ENCODE measurements at regions not wholly inside any gene's neighbourhood (a gene's known extent, or its start where the extent isn't known, plus 50 kb on each side); places are given as distances from the start of the nearest gene placed in this dataset.

DNA sequence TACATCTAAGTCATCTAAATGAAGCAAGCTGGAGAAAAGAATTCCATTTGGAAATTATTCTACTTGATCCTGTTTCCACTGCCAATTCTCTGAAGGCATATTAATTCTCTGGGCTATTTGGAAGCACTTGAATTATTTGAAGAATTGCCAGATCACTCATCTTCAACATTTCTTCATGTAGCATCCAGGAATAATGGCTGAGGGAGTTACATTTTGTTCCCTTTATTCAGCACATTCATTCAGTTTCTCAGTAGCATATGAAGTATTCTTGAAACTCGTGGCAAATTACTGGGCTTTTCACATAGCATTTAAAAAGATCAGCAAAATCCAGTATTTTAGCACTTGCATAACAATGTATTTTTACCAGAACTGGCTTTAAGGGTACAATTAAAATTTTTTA, 127.1 kb upstream of the VIPR2 start:
- TF ChIP-seq, protein P1, sequence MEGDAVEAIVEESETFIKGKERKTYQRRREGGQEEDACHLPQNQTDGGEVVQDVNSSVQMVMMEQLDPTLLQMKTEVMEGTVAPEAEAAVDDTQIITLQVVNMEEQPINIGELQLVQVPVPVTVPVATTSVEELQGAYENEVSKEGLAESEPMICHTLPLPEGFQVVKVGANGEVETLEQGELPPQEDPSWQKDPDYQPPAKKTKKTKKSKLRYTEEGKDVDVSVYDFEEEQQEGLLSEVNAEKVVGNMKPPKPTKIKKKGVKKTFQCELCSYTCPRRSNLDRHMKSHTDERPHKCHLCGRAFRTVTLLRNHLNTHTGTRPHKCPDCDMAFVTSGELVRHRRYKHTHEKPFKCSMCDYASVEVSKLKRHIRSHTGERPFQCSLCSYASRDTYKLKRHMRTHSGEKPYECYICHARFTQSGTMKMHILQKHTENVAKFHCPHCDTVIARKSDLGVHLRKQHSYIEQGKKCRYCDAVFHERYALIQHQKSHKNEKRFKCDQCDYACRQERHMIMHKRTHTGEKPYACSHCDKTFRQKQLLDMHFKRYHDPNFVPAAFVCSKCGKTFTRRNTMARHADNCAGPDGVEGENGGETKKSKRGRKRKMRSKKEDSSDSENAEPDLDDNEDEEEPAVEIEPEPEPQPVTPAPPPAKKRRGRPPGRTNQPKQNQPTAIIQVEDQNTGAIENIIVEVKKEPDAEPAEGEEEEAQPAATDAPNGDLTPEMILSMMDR (IDR thresholded peaks at IDR 0.05; ENCODE audit: unreplicated experiment) = no peak
- no peak for DNase-seq
- Mint-ChIP-seq H3K4me1 (ENCODE audit: low read depth, unreplicated experiment) (no peaks in the 10 kb centered on the region), H3K4me3 (ENCODE audit: low read depth, unreplicated experiment) (no peak overlapping the region), H3K27me3 (ENCODE audit: unreplicated experiment) (no peaks in the 10 kb centered on the region), H3K9me3 (ENCODE audit: low read depth, unreplicated experiment) (peaks cover 17% of the 10 kb centered on the region), H3K36me3 (ENCODE audit: insufficient read depth, unreplicated experiment) (no peaks in the 10 kb centered on the region), H3K27ac (ENCODE audit: unreplicated experiment) (no peak overlapping the region)
- CTCF ChIA-PET = no interaction called here
- intact Hi-C loops (cut with micrococcal nuclease; ENCODE audit: unreplicated experiment) = no loop called here
- BruUV-seq (replicated peaks) = no TSS peak

DNA sequence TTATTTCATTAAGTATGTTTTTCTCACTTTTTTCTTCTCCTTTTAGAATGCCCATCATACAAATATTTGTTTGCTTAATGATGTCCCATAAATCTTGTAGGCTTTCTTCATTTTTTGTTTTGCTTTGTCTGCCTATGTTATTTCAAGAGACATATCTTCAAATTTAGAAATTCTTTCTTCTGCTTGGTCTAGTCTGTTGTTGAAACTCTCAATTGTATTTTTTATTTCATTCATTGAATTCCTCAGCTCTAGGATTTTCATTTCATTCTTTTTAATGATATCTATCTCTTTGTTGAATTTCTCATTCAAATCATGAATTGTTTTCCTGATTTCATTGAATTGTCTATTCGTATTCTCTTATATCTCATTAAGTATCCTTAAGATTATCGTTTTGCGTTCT, 125.1 kb upstream of the VIPR2 start:
- CTCF ChIA-PET = no interaction called here
- BruUV-seq (replicated peaks) = no TSS peak
- no peak overlapping the region for H3K4me3 Mint-ChIP-seq (ENCODE audit: low read depth, unreplicated experiment)
- H3K27me3 Mint-ChIP-seq (ENCODE audit: unreplicated experiment) = no peaks in the 10 kb centered on the region
- H3K27ac Mint-ChIP-seq (ENCODE audit: unreplicated experiment) = no peak overlapping the region
- no peaks in the 10 kb centered on the region for H3K4me1 Mint-ChIP-seq (ENCODE audit: low read depth, unreplicated experiment)
- H3K36me3 Mint-ChIP-seq (ENCODE audit: insufficient read depth, unreplicated experiment) = no peaks in the 10 kb centered on the region
- intact Hi-C loops (cut with micrococcal nuclease; ENCODE audit: unreplicated experiment) = no loop called here
- TF ChIP-seq, protein P1 (IDR thresholded peaks at IDR 0.05; ENCODE audit: unreplicated experiment) = no peak
- peaks cover 10% of the 10 kb centered on the region for H3K9me3 Mint-ChIP-seq (ENCODE audit: low read depth, unreplicated experiment)
- DNase-seq = no peak

DNA sequence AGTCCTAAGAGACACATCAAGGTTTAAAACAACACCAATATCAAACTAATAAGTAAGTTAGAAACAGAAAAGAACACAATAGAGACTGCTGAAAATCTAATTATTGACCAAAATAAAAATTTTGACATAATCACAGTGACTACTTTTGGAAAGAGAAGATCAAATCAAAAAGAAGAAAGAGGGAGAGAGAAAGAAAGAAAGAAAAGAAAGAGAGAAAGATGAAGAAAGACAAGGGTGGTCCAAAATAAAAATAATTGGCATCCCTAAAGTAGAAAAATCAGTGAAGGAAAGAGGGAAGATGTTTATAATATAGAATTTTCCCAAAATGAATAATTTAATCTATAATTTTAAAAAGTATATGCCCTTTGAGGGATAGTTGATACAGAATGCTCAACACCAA, 118.8 kb upstream of the VIPR2 start:
- Mint-ChIP-seq H3K9me3 (ENCODE audit: low read depth, unreplicated experiment) (peaks cover 20% of the 10 kb centered on the region), H3K36me3 (ENCODE audit: insufficient read depth, unreplicated experiment) (no peaks in the 10 kb centered on the region), H3K4me3 (ENCODE audit: low read depth, unreplicated experiment) (no peak overlapping the region), H3K27ac (ENCODE audit: unreplicated experiment) (no peak overlapping the region), H3K27me3 (ENCODE audit: unreplicated experiment) (no peaks in the 10 kb centered on the region), H3K4me1 (ENCODE audit: low read depth, unreplicated experiment) (no peaks in the 10 kb centered on the region)
- DNase-seq = no peak
- CTCF ChIA-PET = no interaction called here
- intact Hi-C loops (cut with micrococcal nuclease; ENCODE audit: unreplicated experiment) = no loop called here
- no TSS peak for BruUV-seq (replicated peaks)
- TF ChIP-seq, protein P1 (IDR thresholded peaks at IDR 0.05; ENCODE audit: unreplicated experiment) = no peak

DNA sequence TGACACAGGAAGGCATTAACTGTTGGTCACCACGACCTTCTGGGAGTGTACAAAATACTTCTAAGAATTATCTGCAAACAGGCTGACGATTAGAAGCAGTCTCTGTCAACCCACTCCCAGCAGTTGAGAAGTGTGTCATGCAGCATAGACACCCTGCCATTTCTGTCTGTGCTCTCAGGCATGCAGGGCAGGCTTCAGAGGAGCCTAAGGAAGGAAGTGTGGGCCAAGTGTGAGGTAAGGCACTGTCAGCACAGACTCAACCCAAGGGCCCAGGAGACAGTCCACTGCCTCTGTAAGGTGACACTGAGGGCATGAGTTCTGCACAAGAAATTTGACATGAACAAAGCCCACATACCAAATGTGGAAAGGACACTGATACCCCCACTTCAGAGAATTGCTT, 109.0 kb upstream of the VIPR2 start:
- H3K27me3 Mint-ChIP-seq (ENCODE audit: unreplicated experiment) = no peaks in the 10 kb centered on the region
- no peak for DNase-seq
- TF ChIP-seq, protein P1 (IDR thresholded peaks at IDR 0.05; ENCODE audit: unreplicated experiment) = no peak
- no peaks in the 10 kb centered on the region for H3K36me3 Mint-ChIP-seq (ENCODE audit: insufficient read depth, unreplicated experiment)
- H3K27ac Mint-ChIP-seq (ENCODE audit: unreplicated experiment) = no peak overlapping the region
- intact Hi-C loops (cut with micrococcal nuclease; ENCODE audit: unreplicated experiment) = no loop called here
- no peaks in the 10 kb centered on the region for H3K4me1 Mint-ChIP-seq (ENCODE audit: low read depth, unreplicated experiment)
- CTCF ChIA-PET = no interaction called here
- BruUV-seq (replicated peaks) = no TSS peak
- H3K9me3 Mint-ChIP-seq (ENCODE audit: low read depth, unreplicated experiment) = peaks cover 23% of the 10 kb centered on the region
- H3K4me3 Mint-ChIP-seq (ENCODE audit: low read depth, unreplicated experiment) = no peak overlapping the region

DNA sequence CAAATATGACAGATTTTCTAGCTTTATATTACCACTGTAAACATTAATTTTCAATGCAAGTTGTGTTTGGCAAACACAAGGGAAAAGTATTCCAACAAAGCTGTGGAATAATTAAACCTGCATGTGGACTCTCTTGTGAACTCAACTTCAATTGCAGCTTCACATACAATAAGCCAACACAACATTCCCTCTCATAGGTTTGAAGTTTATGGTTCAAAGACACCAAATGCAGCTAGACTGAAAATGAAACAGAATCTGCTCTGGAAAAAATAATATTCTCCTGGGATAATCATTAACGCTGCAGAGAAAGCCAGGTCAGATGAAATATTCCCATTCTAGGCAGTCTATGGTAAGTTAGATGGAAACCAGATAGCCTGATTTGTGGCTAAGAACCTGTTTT, 105.8 kb upstream of the VIPR2 start:
- Mint-ChIP-seq H3K9me3 (ENCODE audit: low read depth, unreplicated experiment) (peaks cover 26% of the 10 kb centered on the region), H3K4me3 (ENCODE audit: low read depth, unreplicated experiment) (no peak overlapping the region), H3K4me1 (ENCODE audit: low read depth, unreplicated experiment) (no peaks in the 10 kb centered on the region), H3K27me3 (ENCODE audit: unreplicated experiment) (no peaks in the 10 kb centered on the region), H3K27ac (ENCODE audit: unreplicated experiment) (no peak overlapping the region), H3K36me3 (ENCODE audit: insufficient read depth, unreplicated experiment) (no peaks in the 10 kb centered on the region)
- CTCF ChIA-PET = no interaction called here
- DNase-seq = no peak
- intact Hi-C loops (cut with micrococcal nuclease; ENCODE audit: unreplicated experiment) = no loop called here
- BruUV-seq (replicated peaks) = no TSS peak
- TF ChIP-seq, protein P1 (IDR thresholded peaks at IDR 0.05; ENCODE audit: unreplicated experiment) = no peak

Measured in Calu3 (cell line).